Kidney epithelial cell (primary cell): ENCODE measurements at regions not wholly inside any gene's neighbourhood (a gene's known extent, or its start where the extent isn't known, plus 50 kb on each side); places are given as distances from the start of the nearest gene placed in this dataset.

Experiments used
- DNase-seq: peaks from one replicate; pipeline ENCODE4 v3.0.0-alpha.2; 2010; ENCODE audit warnings: low read depth
- H3K27me3 ChIP-seq: 2 replicates; pipeline ENCODE4 v1.6.0; 2011; ENCODE audit warnings: low read length; ENCODE audit not compliant: control insufficient read depth, insufficient read depth
- H3K36me3 ChIP-seq: 2 replicates; pipeline ENCODE4 v1.5.1; 2011; ENCODE audit warnings: low read length; ENCODE audit not compliant: control insufficient read depth, insufficient read depth
- H3K4me3 ChIP-seq: 2 replicates; pipeline ENCODE4 v1.5.1; 2011; ENCODE audit warnings: low read depth, mild to moderate bottlenecking, control low read depth, low read length
- CTCF ChIP-seq: IDR thresholded peaks from 2 replicates; pipeline ENCODE4 v1.5.1; 2011; ENCODE audit warnings: mild to moderate bottlenecking, moderate library complexity, low read length, control low read depth, inconsistent platforms; ENCODE audit not compliant: insufficient read depth, poor library complexity, severe bottlenecking

- Histone ChIP-seq H3K36me3 (no peaks in the 10 kb centered on the region), H3K4me3 (no peak overlapping the region), H3K27me3 (no peaks in the 10 kb centered on the region)
- TF ChIP-seq CTCF: no peak
- no peak for DNase-seq
Observed at GRCh38 chr1:4057603-4058002, 157.5 kb upstream of the C1orf174 start.

GRCh38 chr1:4058122-4058521 is 158.1 kb upstream of the C1orf174 start:
- no peak for TF ChIP-seq CTCF
- H3K4me3 ChIP-seq: no peak overlapping the region
- DNase-seq: no peak
- H3K36me3 ChIP-seq: no peaks in the 10 kb centered on the region
- no peaks in the 10 kb centered on the region for H3K27me3 ChIP-seq

GRCh38 chr1:4058706-4059105 is 158.6 kb upstream of the C1orf174 start:
- no peak for DNase-seq
- Histone ChIP-seq H3K4me3 (no peak overlapping the region), H3K27me3 (no peaks in the 10 kb centered on the region), H3K36me3 (no peaks in the 10 kb centered on the region)
- TF ChIP-seq CTCF: no peak

- no peak overlapping the region for H3K4me3 ChIP-seq
- TF ChIP-seq CTCF: no peak
- H3K36me3 ChIP-seq: no peaks in the 10 kb centered on the region
- DNase-seq: no peak
- no peaks in the 10 kb centered on the region for H3K27me3 ChIP-seq
Observed at GRCh38 chr1:4059270-4059669, 159.2 kb upstream of the C1orf174 start.

- no peaks in the 10 kb centered on the region for H3K36me3 ChIP-seq
- no peak for TF ChIP-seq CTCF
- no peaks in the 10 kb centered on the region for H3K27me3 ChIP-seq
- H3K4me3 ChIP-seq: no peak overlapping the region
- no peak for DNase-seq
Observed at GRCh38 chr1:4060850-4061249, 160.8 kb upstream of the C1orf174 start.

GRCh38 chr1:4061521-4062031 is 161.5 kb upstream of the C1orf174 start:
- no peak for DNase-seq
- no peak for TF ChIP-seq CTCF
- H3K27me3 ChIP-seq: no peaks in the 10 kb centered on the region
- no peaks in the 10 kb centered on the region for H3K36me3 ChIP-seq
- no peak overlapping the region for H3K4me3 ChIP-seq
